Upper lobe of left lung (tissue), 6 donors: ENCODE measurements at regions not wholly inside any gene's neighbourhood (a gene's known extent, or its start where the extent isn't known, plus 50 kb on each side); places are given as distances from the start of the nearest gene placed in this dataset.

Source experiments
- ATAC-seq, 2 donors: fragments of 200-7000 bp; cut with Tn5 transposase; one replicate each; pipeline ENCODE4 v1.9.1; 2022; ENCODE audit warnings: mild to moderate bottlenecking in 2 of 2, moderate library complexity in 2 of 2; ENCODE audit not compliant: low FRiP score in 2 of 2
- DNase-seq, 2 donors: peaks; one replicate each; pipeline ENCODE4 v3.0.0-alpha.2; 2019 to 2020
- H3K27ac ChIP-seq, 4 donors: fragments of 200-600 bp; sonication (generic); one replicate each; pipeline ENCODE4 v1.5.1; 2016 to 2019
- H3K27me3 ChIP-seq, 4 donors: fragments of 200-600 bp; sonication (generic); one replicate each; pipeline ENCODE4 v1.5.1; 2017 to 2019
- H3K36me3 ChIP-seq, 4 donors: fragments of 200-600 bp; sonication (generic); one replicate each; pipeline ENCODE4 v1.5.1; 2016 to 2019
- H3K4me1 ChIP-seq, 4 donors: fragments of 200-600 bp; sonication (generic); one replicate each; pipeline ENCODE4 v1.5.1; 2018 to 2019
- H3K4me3 ChIP-seq, 4 donors: fragments of 200-600 bp; sonication (generic); one replicate each; pipeline ENCODE4 v1.5.1; 2017 to 2019; ENCODE audit warnings: mild to moderate bottlenecking in 2 of 4, moderate library complexity in 1 of 4
- H3K9me3 ChIP-seq, 4 donors: fragments of 200-600 bp; sonication (generic); one replicate each; pipeline ENCODE4 v1.5.1; 2018 to 2019
- EP300 ChIP-seq, 4 donors: sonication (generic); formaldehyde crosslinking; IDR thresholded peaks; one replicate each; pipeline ENCODE4 v1.5.1; 2017; ENCODE audit warnings: antibody characterized with exemption in 4 of 4, control low read depth in 2 of 4
- POLR2A ChIP-seq, 4 donors: fragments of 450-650 bp; IDR thresholded peaks; one replicate each; pipeline ENCODE4 v1.5.1; 2016 to 2017; ENCODE audit warnings: antibody characterized with exemption in 4 of 4, mild to moderate bottlenecking in 2 of 4
- POLR2AphosphoS5 ChIP-seq, 2 donors: sonication (generic); formaldehyde crosslinking; IDR thresholded peaks; one replicate each; pipeline ENCODE4 v1.5.1; 2017; ENCODE audit warnings: antibody characterized with exemption in 2 of 2
- WGBS, 2 donors: methylation state at CpG; one replicate each; pipeline ENCODE4 v1.1.5; 2017 to 2018; 5-methylcytosine and 5-hydroxymethylcytosine counted together
- TF ChIP-seq, protein P1 (sequence below), 6 experiments: fragments of 450-650 bp in 4 of 6; fragments of 200-600 bp in 2 of 6; sonication (generic) in 2 of 6; IDR thresholded peaks; one replicate each; pipeline ENCODE4 v1.5.1; 2016 to 2019; ENCODE audit warnings: antibody characterized with exemption in 6 of 6
- donor health status: DM: no; HTN: no; CAD: no; lungs with moderate emphysema.
- donor health status: DM: no; HTN: yes; CAD: no; lungs with severe emphysema.

DNA sequence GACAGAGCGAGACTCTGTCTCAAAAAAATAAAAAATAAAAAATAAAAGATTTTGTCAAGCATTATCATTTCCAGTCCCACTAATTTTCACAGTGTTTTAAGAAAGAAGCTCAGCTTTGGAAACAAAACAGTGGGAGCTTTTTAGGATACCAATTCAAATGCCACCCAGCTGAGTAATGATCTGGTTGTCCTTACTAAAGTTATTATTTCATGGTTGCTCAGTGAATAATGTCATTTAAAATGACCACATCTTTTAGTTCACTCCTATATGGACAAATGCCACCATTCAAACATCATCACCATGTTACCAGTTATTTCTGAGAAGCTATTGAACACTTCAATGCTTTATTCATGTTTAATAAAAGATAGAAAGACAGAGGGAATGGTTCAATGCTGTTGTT lies 365.0 kb downstream of the CCER1 start:
- ATAC-seq (no peak), DNase-seq (no peak)
- TF ChIP-seq, protein P1, sequence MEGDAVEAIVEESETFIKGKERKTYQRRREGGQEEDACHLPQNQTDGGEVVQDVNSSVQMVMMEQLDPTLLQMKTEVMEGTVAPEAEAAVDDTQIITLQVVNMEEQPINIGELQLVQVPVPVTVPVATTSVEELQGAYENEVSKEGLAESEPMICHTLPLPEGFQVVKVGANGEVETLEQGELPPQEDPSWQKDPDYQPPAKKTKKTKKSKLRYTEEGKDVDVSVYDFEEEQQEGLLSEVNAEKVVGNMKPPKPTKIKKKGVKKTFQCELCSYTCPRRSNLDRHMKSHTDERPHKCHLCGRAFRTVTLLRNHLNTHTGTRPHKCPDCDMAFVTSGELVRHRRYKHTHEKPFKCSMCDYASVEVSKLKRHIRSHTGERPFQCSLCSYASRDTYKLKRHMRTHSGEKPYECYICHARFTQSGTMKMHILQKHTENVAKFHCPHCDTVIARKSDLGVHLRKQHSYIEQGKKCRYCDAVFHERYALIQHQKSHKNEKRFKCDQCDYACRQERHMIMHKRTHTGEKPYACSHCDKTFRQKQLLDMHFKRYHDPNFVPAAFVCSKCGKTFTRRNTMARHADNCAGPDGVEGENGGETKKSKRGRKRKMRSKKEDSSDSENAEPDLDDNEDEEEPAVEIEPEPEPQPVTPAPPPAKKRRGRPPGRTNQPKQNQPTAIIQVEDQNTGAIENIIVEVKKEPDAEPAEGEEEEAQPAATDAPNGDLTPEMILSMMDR (IDR thresholded peaks at IDR 0.05) = no peak
- TF ChIP-seq EP300 (IDR thresholded peaks at IDR 0.05) (no peak), POLR2A (IDR thresholded peaks at IDR 0.05) (no peak), POLR2AphosphoS5 (IDR thresholded peaks at IDR 0.05) (no peak)
- Histone ChIP-seq H3K27me3 (no peaks in the 10 kb centered on the region), H3K27ac (no peak overlapping the region), H3K4me3 (no peak overlapping the region), H3K36me3 (no peaks in the 10 kb centered on the region), H3K4me1 (no peaks in the 10 kb centered on the region), H3K9me3 (no peaks in the 10 kb centered on the region)
- WGBS, 2 donors = 86 to 97% methylated on average over 1 of the region's 1 CpG

DNA sequence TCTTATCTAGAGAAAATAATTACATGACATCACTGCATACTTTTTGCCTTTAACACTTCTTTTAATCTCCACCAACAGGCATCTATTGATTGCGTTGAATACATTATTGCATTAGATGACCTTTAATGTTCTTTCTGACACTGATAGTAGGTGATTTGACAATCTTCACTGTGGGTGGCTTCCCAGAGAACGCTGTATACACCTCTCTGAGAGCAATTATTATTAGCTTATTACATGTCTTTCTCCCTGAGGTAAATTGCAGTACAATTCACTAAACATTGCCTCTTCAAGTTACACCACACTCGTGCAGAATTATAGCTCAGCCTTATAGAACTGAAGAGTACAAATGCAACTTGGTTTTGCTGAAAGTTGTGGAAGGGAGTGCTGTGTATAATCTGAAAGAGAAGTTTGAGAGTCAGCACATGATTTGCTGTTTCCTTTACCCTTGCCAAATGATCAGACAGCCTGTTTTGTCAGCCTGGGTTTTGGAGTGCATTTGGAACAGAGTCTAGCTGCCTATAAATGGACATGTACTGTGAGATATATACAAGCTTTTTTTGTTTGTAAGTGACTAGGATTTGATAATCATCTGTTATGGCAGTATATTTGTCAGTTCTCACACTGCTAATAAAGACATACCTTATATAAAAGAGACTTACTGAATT lies 369.2 kb downstream of the CCER1 start:
- ATAC-seq = no peak
- TF ChIP-seq POLR2AphosphoS5 (IDR thresholded peaks at IDR 0.05) (no peak), EP300 (IDR thresholded peaks at IDR 0.05) (no peak), POLR2A (IDR thresholded peaks at IDR 0.05) (no peak)
- TF ChIP-seq, protein P1 (IDR thresholded peaks at IDR 0.05) = no peak
- Histone ChIP-seq H3K9me3 (no peaks in the 10 kb centered on the region), H3K36me3 (no peaks in the 10 kb centered on the region), H3K27ac (no peak overlapping the region), H3K4me3 (no peak overlapping the region), H3K27me3 (no peaks in the 10 kb centered on the region), H3K4me1 (no peaks in the 10 kb centered on the region)
- WGBS, 2 donors = 67 to 74% methylated on average over 3 of the region's 3 CpGs
- no peak for DNase-seq

DNA sequence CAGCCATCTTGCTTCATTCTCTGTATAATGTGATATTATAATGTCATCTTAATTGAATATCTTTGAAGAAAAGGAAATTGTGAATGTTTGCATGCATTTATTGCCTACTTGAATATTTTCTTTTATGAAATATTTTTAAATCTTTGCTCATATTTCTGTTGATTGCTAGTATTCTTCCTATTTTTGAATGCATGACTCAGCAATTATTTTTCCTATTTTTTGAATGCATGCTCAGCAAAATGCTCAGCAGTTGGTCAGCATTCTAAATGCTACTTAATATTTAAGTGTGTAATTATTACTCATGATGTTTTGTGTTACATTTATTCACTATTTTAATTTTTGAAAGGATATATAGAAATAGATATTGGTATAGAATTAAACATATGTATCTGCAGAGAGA lies 378.3 kb downstream of the CCER1 start:
- TF ChIP-seq, protein P1 (IDR thresholded peaks at IDR 0.05) = no peak
- TF ChIP-seq POLR2A (IDR thresholded peaks at IDR 0.05) = no peak
- no peak for TF ChIP-seq EP300 (IDR thresholded peaks at IDR 0.05)
- no peak for TF ChIP-seq POLR2AphosphoS5 (IDR thresholded peaks at IDR 0.05)
- ATAC-seq (no peak), DNase-seq (no peak)
- H3K27me3 ChIP-seq = no peaks in the 10 kb centered on the region
- H3K36me3 ChIP-seq = no peaks in the 10 kb centered on the region
- no peak overlapping the region for H3K4me3 ChIP-seq
- no peaks in the 10 kb centered on the region for H3K4me1 ChIP-seq
- H3K9me3 ChIP-seq = no peaks in the 10 kb centered on the region
- no peak overlapping the region for H3K27ac ChIP-seq

DNA sequence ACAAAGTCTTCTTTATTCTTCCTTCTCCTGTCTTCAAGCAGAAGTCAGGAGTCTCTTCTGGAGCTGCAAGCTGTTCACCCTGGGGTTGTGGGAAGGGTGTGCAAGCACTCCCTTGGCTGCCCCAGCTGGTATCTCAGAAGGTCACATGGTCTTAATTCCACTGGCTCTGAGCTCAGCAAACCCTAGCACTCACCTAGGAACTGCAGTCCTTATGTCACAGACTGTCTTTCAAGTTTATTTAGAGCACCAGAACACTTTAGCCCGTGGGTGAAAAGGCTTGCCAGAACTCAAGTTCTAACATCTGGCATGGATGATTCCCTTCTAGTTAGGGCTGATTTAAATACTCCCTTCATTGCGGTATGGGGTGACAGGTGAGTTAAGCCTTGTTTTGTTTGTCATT lies 379.0 kb downstream of the CCER1 start:
- no peak for TF ChIP-seq POLR2A (IDR thresholded peaks at IDR 0.05)
- no peak for TF ChIP-seq POLR2AphosphoS5 (IDR thresholded peaks at IDR 0.05)
- TF ChIP-seq, protein P1 (IDR thresholded peaks at IDR 0.05) = no peak
- no peak for TF ChIP-seq EP300 (IDR thresholded peaks at IDR 0.05)
- Histone ChIP-seq H3K4me3 (no peak overlapping the region), H3K36me3 (no peaks in the 10 kb centered on the region), H3K4me1 (no peaks in the 10 kb centered on the region), H3K27me3 (no peaks in the 10 kb centered on the region), H3K9me3 (no peaks in the 10 kb centered on the region), H3K27ac (no peak overlapping the region)
- no peak for ATAC-seq
- no peak for DNase-seq
- 66 to 80% methylated on average over 2 of the region's 2 CpGs for WGBS, 2 donors

DNA sequence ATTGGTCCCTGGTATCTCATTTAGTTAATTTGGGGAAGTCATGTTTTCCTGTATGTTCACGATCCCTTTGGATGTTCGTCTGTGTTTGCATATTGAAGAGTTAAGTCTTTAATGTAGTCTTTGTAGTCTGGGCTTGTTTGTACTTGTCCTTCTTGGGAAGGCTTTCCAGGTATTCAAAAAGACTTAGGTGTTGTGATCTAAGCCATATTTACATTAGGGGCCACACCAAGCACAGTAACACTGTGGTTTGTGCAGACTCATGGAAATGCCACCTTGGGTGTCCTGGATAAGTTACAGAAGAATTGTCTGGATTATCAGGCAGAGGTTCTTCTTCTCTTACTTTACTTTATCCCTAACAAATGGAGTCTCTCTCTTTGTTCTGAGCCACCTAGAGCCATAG lies 380.3 kb downstream of the CCER1 start:
- no peaks in the 10 kb centered on the region for H3K9me3 ChIP-seq
- H3K36me3 ChIP-seq = no peaks in the 10 kb centered on the region
- ATAC-seq = no peak
- no peak for TF ChIP-seq EP300 (IDR thresholded peaks at IDR 0.05)
- TF ChIP-seq POLR2A (IDR thresholded peaks at IDR 0.05) = no peak
- TF ChIP-seq, protein P1 (IDR thresholded peaks at IDR 0.05) = no peak
- TF ChIP-seq POLR2AphosphoS5 (IDR thresholded peaks at IDR 0.05) = no peak
- H3K4me3 ChIP-seq = no peak overlapping the region
- H3K27me3 ChIP-seq = no peaks in the 10 kb centered on the region
- no peak for DNase-seq
- WGBS, 2 donors = 73 to 76% methylated on average over 2 of the region's 2 CpGs
- no peak overlapping the region for H3K27ac ChIP-seq
- H3K4me1 ChIP-seq = no peaks in the 10 kb centered on the region
